Ovary (tissue), 7 donors: ENCODE measurements at regions not wholly inside any gene's neighbourhood (a gene's known extent, or its start where the extent isn't known, plus 50 kb on each side); places are given as distances from the start of the nearest gene placed in this dataset.

Source experiments
- DNase-seq, 5 donors: peaks; one replicate each; pipeline ENCODE4 v3.0.0-alpha.2; 2019 to 2020
- H3K27ac ChIP-seq, 2 donors: fragments of 200-600 bp; one replicate each; pipeline versions ENCODE4 v1.5.1 to v1.8.0; 2019 to 2022
- H3K27me3 ChIP-seq: fragments of 200-600 bp; one replicate; pipeline ENCODE4 v1.8.0; 2022
- H3K36me3 ChIP-seq: fragments of 200-600 bp; sonication (generic); one replicate; pipeline ENCODE4 v1.5.1; 2019
- H3K4me1 ChIP-seq: one replicate; pipeline ENCODE4 v1.8.1; 2013; ENCODE audit warnings: mild to moderate bottlenecking, moderate library complexity; ENCODE audit not compliant: insufficient read depth
- H3K4me3 ChIP-seq: fragments of 200-600 bp; sonication (generic); one replicate; pipeline ENCODE4 v1.5.1; 2017
- H3K9me3 ChIP-seq, 2 donors: fragments of 200-600 bp in 1 of 2; sonication (generic) in 1 of 2; one replicate each; pipeline versions ENCODE4 v1.5.1 to v1.8.1; 2013 to 2019; ENCODE audit warnings: mild to moderate bottlenecking in 1 of 2, moderate library complexity in 1 of 2
- CTCF ChIP-seq, 3 donors: fragments of 450-650 bp in 2 of 3; fragments of 200-600 bp in 1 of 3; IDR thresholded peaks; one replicate each; pipeline versions ENCODE4 v1.5.1 to v1.8.0; 2016 to 2022; ENCODE audit warnings: antibody characterized with exemption in 3 of 3, mild to moderate bottlenecking in 1 of 3
- EP300 ChIP-seq: sonication (generic); formaldehyde crosslinking; IDR thresholded peaks from one replicate; pipeline ENCODE4 v1.6.1; 2017; ENCODE audit warnings: antibody characterized with exemption
- POLR2A ChIP-seq: fragments of 450-650 bp; IDR thresholded peaks from one replicate; pipeline ENCODE4 v1.6.1; 2017; ENCODE audit warnings: antibody characterized with exemption, mild to moderate bottlenecking, moderate library complexity
- WGBS, 3 donors: extraction: QIAGEN DNeasy Blood & Tissue Kit in 1 of 3; methylation state at CpG; one replicate each; pipeline versions ENCODE4 v1.1.5 to v1.1.7; 2013 to 2017; 5-methylcytosine and 5-hydroxymethylcytosine counted together
- intact Hi-C, 4 donors: fragments of 100-400 bp; cut with DNase I; formaldehyde crosslinking; loops; one replicate each; pipeline versions ENCODE4 v1.11.0 to v1.15.1; 2022 to 2023
- donor health status: DM: no; HTN: no; CAD: no; lungs with moderate emphysema.
- donor health status: DM: no; HTN: no; CAD: no.
- donor health status: Bipolar disorder and iron deficiency.
- donor health status: DM: no; HTN: no; CAD: no.
- donor health status: DM: yes; HTN: yes; CAD: no.

- Histone ChIP-seq H3K36me3 (no peaks in the 10 kb centered on the region), H3K9me3 (no peaks in the 10 kb centered on the region), H3K4me1 (peaks cover 3% of the 10 kb centered on the region), H3K4me3 (no peak overlapping the region), H3K27me3 (no peaks in the 10 kb centered on the region), H3K27ac (no peak overlapping the region)
- intact Hi-C loops = no loop called here
- no peak for DNase-seq
- no peak for TF ChIP-seq POLR2A
- TF ChIP-seq CTCF (IDR thresholded peaks at IDR 0.05) = no peak
- TF ChIP-seq EP300 = no peak
- 65 to 74% (median 70%) methylated on average over 15 of the region's 15 CpGs for WGBS, 3 donors
Measured at GRCh38 chr14:76271041-76271755, 104.7 kb upstream of the ESRRB start.

GRCh38 chr14:76272349-76272748 is 103.6 kb upstream of the ESRRB start:
- Histone ChIP-seq H3K4me3 (no peak overlapping the region), H3K9me3 (no peaks in the 10 kb centered on the region), H3K27ac (no peak overlapping the region), H3K4me1 (peaks cover 1% of the 10 kb centered on the region), H3K27me3 (no peaks in the 10 kb centered on the region), H3K36me3 (no peaks in the 10 kb centered on the region)
- TF ChIP-seq EP300 (no peak), CTCF (IDR thresholded peaks at IDR 0.05) (no peak)
- intact Hi-C loops = no loop called here
- no peak for DNase-seq

- no peak overlapping the region for H3K4me3 ChIP-seq
- no peak overlapping the region for H3K27ac ChIP-seq
- intact Hi-C loops = no loop called here
- peaks cover 1% of the 10 kb centered on the region for H3K4me1 ChIP-seq
- H3K27me3 ChIP-seq = no peaks in the 10 kb centered on the region
- H3K36me3 ChIP-seq = no peaks in the 10 kb centered on the region
- H3K9me3 ChIP-seq = no peaks in the 10 kb centered on the region
- TF ChIP-seq POLR2A (no peak), CTCF (IDR thresholded peaks at IDR 0.05) (no peak), EP300 (no peak)
- no peak for DNase-seq
Measured at GRCh38 chr14:76272774-76273173, 103.2 kb upstream of the ESRRB start.

- Histone ChIP-seq H3K9me3 (no peaks in the 10 kb centered on the region), H3K27me3 (no peaks in the 10 kb centered on the region), H3K27ac (no peak overlapping the region), H3K4me1 (no peaks in the 10 kb centered on the region), H3K4me3 (no peak overlapping the region), H3K36me3 (no peaks in the 10 kb centered on the region)
- no peak for TF ChIP-seq POLR2A
- TF ChIP-seq CTCF (IDR thresholded peaks at IDR 0.05) = no peak
- TF ChIP-seq EP300 = no peak
- intact Hi-C loops = no loop called here
- 59 to 63% (median 59%) methylated on average over 2 of the region's 2 CpGs for WGBS, 3 donors
- DNase-seq = no peak
Measured at GRCh38 chr14:76273346-76273745, 102.6 kb upstream of the ESRRB start.
